Spleen (tissue), 11 donors: ENCODE measurements at regions not wholly inside any gene's neighbourhood (a gene's known extent, or its start where the extent isn't known, plus 50 kb on each side); places are given as distances from the start of the nearest gene placed in this dataset.
"Not testable (repeated sequence)": the region's sequence is repeated elsewhere in the genome, so short reads cannot be mapped to it uniquely, and the experiment has no call there.

Experiments
- DNase-seq: peaks from one replicate; pipeline ENCODE4 v3.0.0-alpha.2; 2020
- H3K27ac ChIP-seq, 8 donors: fragments of 200-600 bp; sonication (generic) in 7 of 8; 1 replicate in 4 of 8; 2 replicates in 4 of 8; pipeline versions ENCODE4 v1.5.0 to v1.8.0; 2016 to 2021; ENCODE audit warnings: inconsistent platforms in 4 of 8, mild to moderate bottlenecking in 4 of 8, moderate library complexity in 1 of 8
- H3K27me3 ChIP-seq, 7 donors: fragments of 200-600 bp; sonication (generic) in 6 of 7; replicated peaks in 1 of 7; 1 replicate in 4 of 7; 2 replicates in 3 of 7; pipeline versions ENCODE4 v1.5.0 to v1.8.0; 2016 to 2021; ENCODE audit warnings: inconsistent platforms in 3 of 7, mild to moderate bottlenecking in 1 of 7
- H3K36me3 ChIP-seq, 6 donors: fragments of 200-600 bp; sonication (generic) in 5 of 6; 1 replicate in 4 of 6; 2 replicates in 2 of 6; pipeline versions ENCODE4 v1.5.0 to v1.8.0; 2016 to 2021; ENCODE audit warnings: inconsistent platforms in 2 of 6
- H3K4me1 ChIP-seq, 6 donors: fragments of 200-600 bp; sonication (generic) in 5 of 6; 1 replicate in 3 of 6; 2 replicates in 3 of 6; pipeline versions ENCODE4 v1.5.0 to v1.8.0; 2016 to 2021; ENCODE audit warnings: inconsistent platforms in 3 of 6
- H3K4me3 ChIP-seq, 8 donors: fragments of 200-600 bp; sonication (generic) in 7 of 8; 1 replicate in 4 of 8; 2 replicates in 4 of 8; pipeline versions ENCODE4 v1.5.0 to v1.8.0; 2016 to 2021; ENCODE audit warnings: inconsistent platforms in 4 of 8, mild to moderate bottlenecking in 4 of 8, moderate library complexity in 2 of 8
- H3K9me3 ChIP-seq, 8 donors: fragments of 200-600 bp; sonication (generic) in 7 of 8; 1 replicate in 4 of 8; 2 replicates in 4 of 8; pipeline versions ENCODE4 v1.5.0 to v1.8.0; 2016 to 2021; ENCODE audit warnings: inconsistent platforms in 4 of 8
- CTCF ChIP-seq, 11 experiments: fragments of 200-600 bp in 7 of 11; fragments of 450-650 bp in 4 of 11; sonication (generic) in 4 of 11; IDR thresholded peaks in 8 of 11; conservative IDR thresholded peaks in 3 of 11; 1 replicate in 7 of 11; 2 replicates in 4 of 11; pipeline versions ENCODE4 v1.4.0 to v1.8.0; 2016 to 2021; ENCODE audit warnings: antibody characterized with exemption in 11 of 11, inconsistent platforms in 4 of 11, mild to moderate bottlenecking in 1 of 11
- POLR2A ChIP-seq, 3 donors: fragments of 450-650 bp; IDR thresholded peaks; one replicate each; pipeline ENCODE4 v1.5.1; 2017; ENCODE audit warnings: antibody characterized with exemption in 3 of 3, mild to moderate bottlenecking in 1 of 3
- POLR2AphosphoS5 ChIP-seq, 3 donors: sonication (generic); formaldehyde crosslinking; IDR thresholded peaks; one replicate each; pipeline ENCODE4 v1.5.1; 2017; ENCODE audit warnings: antibody characterized with exemption in 3 of 3
- whole genome bisulfite sequencing, 5 donors: extraction: QIAGEN DNeasy Blood & Tissue Kit in 3 of 5; methylation state at CpG; one replicate each; pipeline versions ENCODE4 v1.1.5 to v1.1.7; 2013 to 2018; 5-methylcytosine and 5-hydroxymethylcytosine counted together
- intact Hi-C: fragments of 100-400 bp; cut with DNase I; formaldehyde crosslinking; loops from one replicate; pipeline ENCODE4 v1.15.0; 2023; ENCODE audit warnings: low total_unique reads
- donor health status: healthy with polysubstance abuse.
- donor health status: DM: no; HTN: no; CAD: no; lungs with moderate emphysema.
- donor health status: DM: no; HTN: no; CAD: no.
- donor health status: Bipolar disorder and iron deficiency.
- donor health status: healthy.
- donor health status: DM: no; HTN: no; CAD: no.
- donor health status: DM: yes; HTN: yes; CAD: no.

DNA sequence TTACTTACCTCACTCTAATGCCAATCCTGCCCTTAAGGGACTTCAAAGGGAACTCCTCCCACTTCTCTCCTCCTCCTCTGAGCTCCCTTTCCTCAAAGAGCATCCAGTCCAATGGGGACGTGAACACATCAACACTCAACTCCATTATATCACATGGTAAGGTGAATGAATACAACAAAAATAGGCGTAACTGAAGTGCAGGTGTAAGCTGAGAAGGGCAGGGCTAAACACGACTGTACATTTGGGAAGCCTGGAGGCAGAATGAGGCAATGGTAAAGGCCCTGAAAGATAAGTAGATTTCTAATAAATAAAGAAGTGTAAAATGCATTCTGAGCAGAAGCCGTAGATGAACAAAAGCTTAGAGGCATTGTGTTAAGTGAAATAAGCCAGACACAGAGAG, 226.1 kb upstream of the TRIB2 start:
- 79 to 97% (median 95%) methylated on average over 4 of the region's 4 CpGs for WGBS, 5 donors
- H3K9me3 ChIP-seq, result no peaks in the 10 kb centered on the region
- no peak overlapping the region for H3K4me3 ChIP-seq
- H3K4me1 ChIP-seq, result peaks cover 20 to 38% (median 31%) of the 10 kb centered on the region in 6 donors
- DNase-seq, result no peak
- no peaks in the 10 kb centered on the region for H3K36me3 ChIP-seq
- TF ChIP-seq POLR2AphosphoS5 (IDR thresholded peaks at IDR 0.05), result no peak
- no peak for TF ChIP-seq CTCF (IDR thresholded peaks at IDR 0.05 in 8 of 11, conservative IDR thresholded peaks at IDR 0.05 in 3 of 11)
- TF ChIP-seq POLR2A (IDR thresholded peaks at IDR 0.05), result no peak
- no peak overlapping the region for H3K27ac ChIP-seq
- intact Hi-C loops, result no loop called here
- H3K27me3 ChIP-seq, result no peaks in the 10 kb centered on the region

DNA sequence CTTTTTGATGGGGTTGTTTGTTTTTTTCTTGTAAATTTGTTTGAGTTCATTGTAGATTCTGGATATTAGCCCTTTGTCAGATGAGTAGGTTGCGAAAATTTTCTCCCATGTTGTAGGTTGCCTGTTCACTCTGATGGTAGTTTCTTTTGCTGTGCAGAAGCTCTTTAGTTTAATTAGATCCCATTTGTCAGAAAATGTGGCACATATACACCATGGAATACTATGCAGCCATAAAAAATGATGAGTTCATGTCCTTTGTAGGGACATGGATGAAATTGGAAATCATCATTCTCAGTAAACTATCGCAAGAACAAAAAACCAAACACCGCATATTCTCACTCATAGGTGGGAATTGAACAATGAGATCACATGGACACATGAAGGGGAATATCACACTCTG, 224.4 kb upstream of the TRIB2 start:
- intact Hi-C loops, H3K4me3 ChIP-seq, H3K36me3 ChIP-seq, H3K27me3 ChIP-seq, DNase-seq, H3K9me3 ChIP-seq, H3K27ac ChIP-seq: not testable (repeated sequence)
- WGBS, 5 donors, result 100% methylated on average over 1 to 2 of the region's 3 CpGs; no CpG with 5 or more reads in 3 of the 5 donors
- peaks cover 13 to 22% (median 17%) of the 10 kb centered on the region in 6 donors for H3K4me1 ChIP-seq

DNA sequence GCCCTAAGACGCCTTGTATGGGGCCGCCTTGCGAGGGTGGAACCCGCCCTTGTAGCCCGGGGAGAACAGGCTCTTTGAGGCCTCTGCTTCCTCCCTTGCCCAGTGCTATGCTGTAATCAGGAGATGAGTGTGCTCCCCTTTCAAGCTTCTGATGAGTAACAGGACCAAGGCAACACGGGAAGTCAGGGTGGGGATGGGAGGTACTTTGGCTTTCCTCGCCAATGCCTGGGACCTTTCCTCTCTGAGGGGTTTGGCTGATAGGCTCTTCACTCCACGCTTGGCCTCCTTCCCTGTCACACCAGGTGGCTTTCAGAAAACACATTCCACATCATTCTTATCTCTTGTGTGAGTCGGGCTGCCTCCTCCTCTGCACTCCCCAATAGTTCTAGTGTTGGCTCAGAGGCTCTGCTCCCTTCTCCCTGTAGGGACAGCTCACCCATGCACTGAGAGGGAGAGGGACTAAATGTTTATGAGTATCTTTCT, 223.7 kb upstream of the TRIB2 start:
- H3K36me3 ChIP-seq, result no peaks in the 10 kb centered on the region
- no peaks in the 10 kb centered on the region for H3K9me3 ChIP-seq
- H3K27ac ChIP-seq, result peak overlapping the region in 1 of 8 donors; percentile 42
- no peaks in the 10 kb centered on the region for H3K27me3 ChIP-seq
- intact Hi-C loops, result no loop called here
- TF ChIP-seq CTCF (IDR thresholded peaks at IDR 0.05 in 8 of 11, conservative IDR thresholded peaks at IDR 0.05 in 3 of 11) (no peak), POLR2A (IDR thresholded peaks at IDR 0.05) (no peak), POLR2AphosphoS5 (IDR thresholded peaks at IDR 0.05) (no peak)
- peaks cover 7 to 22% (median 11%) of the 10 kb centered on the region in 6 donors for H3K4me1 ChIP-seq
- 69 to 90% (median 77%) methylated on average over 9 of the region's 9 CpGs for WGBS, 5 donors
- DNase-seq, result no peak
- no peak overlapping the region for H3K4me3 ChIP-seq

DNA sequence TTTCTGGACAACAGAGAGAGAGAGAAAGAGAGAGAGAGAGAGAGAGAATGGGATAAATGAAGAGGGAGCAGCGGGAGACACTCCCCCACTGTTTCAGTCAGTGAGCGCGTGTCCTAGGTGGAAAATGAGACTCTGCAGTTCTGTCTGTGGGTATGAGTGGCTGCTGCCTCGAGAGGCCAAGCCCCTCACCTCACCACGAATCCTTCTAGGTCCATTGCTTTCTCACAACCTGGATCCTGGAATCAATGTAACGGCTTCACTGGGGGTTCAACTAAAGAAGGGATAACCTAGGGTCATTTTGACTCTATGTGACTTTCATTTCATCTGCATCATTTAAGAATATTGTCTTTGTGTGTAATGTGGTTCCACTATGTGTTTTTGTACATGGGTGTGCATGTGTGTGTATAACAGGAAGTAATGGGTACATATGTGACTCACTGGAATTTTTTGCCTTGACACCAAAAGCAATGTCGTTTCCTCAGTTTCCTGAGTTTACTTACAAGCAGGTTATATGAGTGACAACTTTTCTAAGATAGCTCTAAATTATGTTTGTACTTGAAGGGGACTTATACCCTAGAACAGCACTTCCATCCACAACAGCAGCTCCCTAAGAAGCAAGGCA, 221.4 kb upstream of the TRIB2 start:
- H3K36me3 ChIP-seq, result no peaks in the 10 kb centered on the region
- peaks cover 0 to 24% (median 7%) of the 10 kb centered on the region in 6 donors for H3K4me1 ChIP-seq
- TF ChIP-seq POLR2AphosphoS5 (IDR thresholded peaks at IDR 0.05) (no peak), CTCF (IDR thresholded peaks at IDR 0.05 in 8 of 11, conservative IDR thresholded peaks at IDR 0.05 in 3 of 11) (no peak), POLR2A (IDR thresholded peaks at IDR 0.05) (no peak)
- 74 to 89% (median 80%) methylated on average over 7 of the region's 7 CpGs for WGBS, 5 donors
- no peak overlapping the region for H3K27ac ChIP-seq
- no peaks in the 10 kb centered on the region for H3K27me3 ChIP-seq
- H3K4me3 ChIP-seq, result no peak overlapping the region
- no peak for DNase-seq
- H3K9me3 ChIP-seq, result no peaks in the 10 kb centered on the region
- intact Hi-C loops, result no loop called here
